ENCODE measurements at regions not wholly inside any gene's neighbourhood (a gene's known extent, or its start where the extent isn't known, plus 50 kb on each side); places are given as distances from the start of the nearest gene placed in this dataset.

- no peak overlapping the region for H3K4me3 ChIP-seq (ENCODE audit: low read depth, low read length)
- TF ChIP-seq, protein P1, sequence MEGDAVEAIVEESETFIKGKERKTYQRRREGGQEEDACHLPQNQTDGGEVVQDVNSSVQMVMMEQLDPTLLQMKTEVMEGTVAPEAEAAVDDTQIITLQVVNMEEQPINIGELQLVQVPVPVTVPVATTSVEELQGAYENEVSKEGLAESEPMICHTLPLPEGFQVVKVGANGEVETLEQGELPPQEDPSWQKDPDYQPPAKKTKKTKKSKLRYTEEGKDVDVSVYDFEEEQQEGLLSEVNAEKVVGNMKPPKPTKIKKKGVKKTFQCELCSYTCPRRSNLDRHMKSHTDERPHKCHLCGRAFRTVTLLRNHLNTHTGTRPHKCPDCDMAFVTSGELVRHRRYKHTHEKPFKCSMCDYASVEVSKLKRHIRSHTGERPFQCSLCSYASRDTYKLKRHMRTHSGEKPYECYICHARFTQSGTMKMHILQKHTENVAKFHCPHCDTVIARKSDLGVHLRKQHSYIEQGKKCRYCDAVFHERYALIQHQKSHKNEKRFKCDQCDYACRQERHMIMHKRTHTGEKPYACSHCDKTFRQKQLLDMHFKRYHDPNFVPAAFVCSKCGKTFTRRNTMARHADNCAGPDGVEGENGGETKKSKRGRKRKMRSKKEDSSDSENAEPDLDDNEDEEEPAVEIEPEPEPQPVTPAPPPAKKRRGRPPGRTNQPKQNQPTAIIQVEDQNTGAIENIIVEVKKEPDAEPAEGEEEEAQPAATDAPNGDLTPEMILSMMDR (IDR thresholded peaks at IDR 0.05; ENCODE audit: borderline replicate concordance, insufficient read depth, low read depth, low read length) = no peak
Measured at GRCh38 chr5:155625315-155625714, 611.8 kb downstream of the KIF4B start.

GRCh38 chr5:155625897-155626543, 612.5 kb downstream of the KIF4B start:
- TF ChIP-seq, protein P1 (IDR thresholded peaks at IDR 0.05; ENCODE audit: borderline replicate concordance, insufficient read depth, low read depth, low read length) = no peak
- H3K4me3 ChIP-seq (ENCODE audit: low read depth, low read length) = no peak overlapping the region

DNA sequence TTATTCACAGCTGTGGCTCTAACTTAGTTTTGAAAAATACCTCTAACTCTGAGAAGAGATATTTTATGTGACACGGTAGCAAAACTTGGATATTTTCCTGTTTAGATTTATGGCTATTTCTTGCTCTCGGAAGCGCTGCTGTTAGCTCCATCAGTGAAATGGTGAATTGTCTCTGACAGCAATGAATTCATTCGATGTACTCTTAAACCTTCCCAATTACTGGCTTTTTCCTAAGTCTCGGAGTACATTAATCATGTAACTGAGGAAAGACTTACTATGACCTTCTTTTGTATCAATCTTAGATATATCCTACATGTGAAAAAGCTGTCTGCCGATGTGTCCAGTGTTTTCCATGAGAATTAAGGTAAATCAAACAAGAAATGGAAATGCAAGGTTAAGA, 613.0 kb downstream of the KIF4B start:
- TF ChIP-seq, protein P1 (IDR thresholded peaks at IDR 0.05; ENCODE audit: borderline replicate concordance, insufficient read depth, low read depth, low read length) = no peak
- H3K4me3 ChIP-seq (ENCODE audit: low read depth, low read length) = no peak overlapping the region

DNA sequence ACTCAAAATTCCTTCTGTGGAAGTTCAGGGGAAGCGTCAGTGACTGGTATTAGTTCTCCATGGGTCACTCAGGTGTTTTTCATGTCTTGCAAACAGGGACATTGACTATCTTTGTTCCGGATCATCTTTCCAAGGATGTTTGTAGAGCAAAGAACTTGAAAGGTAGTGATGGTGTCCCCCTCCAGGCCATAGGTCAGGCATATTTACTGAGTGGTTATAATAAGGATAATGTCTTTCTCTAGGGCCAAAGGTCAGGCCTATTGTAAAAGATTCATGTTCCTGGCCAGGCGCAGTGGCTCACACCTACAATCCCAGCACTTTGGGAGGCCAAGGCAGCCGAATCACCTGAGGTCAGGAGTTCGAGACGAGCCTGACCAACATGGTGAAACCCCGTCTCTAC, 614.8 kb downstream of the KIF4B start:
- H3K4me3 ChIP-seq (ENCODE audit: low read depth, low read length) = no peak overlapping the region
- TF ChIP-seq, protein P1 (IDR thresholded peaks at IDR 0.05; ENCODE audit: borderline replicate concordance, insufficient read depth, low read depth, low read length) = no peak

DNA sequence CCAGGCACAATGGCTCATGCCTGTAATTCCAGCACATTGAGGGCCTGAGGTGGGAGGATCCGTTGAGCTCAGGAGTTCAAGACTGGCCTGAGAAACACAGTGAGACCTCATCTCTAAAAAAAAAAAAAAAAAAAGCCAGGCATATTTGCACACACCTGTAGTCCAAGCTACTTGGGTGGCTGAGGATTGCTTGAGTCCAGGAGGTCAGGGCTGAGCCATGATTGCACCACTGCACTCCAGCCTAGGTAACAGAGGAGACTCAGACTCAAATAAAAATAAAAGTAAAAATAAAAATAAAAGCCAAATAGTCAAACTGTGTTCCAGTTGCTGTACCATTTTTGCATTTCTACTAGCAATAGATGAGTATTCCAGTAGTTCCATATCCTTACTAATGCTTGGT, 616.0 kb downstream of the KIF4B start:
- TF ChIP-seq, protein P1 (IDR thresholded peaks at IDR 0.05; ENCODE audit: borderline replicate concordance, insufficient read depth, low read depth, low read length) = no peak
- no peak overlapping the region for H3K4me3 ChIP-seq (ENCODE audit: low read depth, low read length)

GRCh38 chr5:155631116-155631515, 617.6 kb downstream of the KIF4B start:
- H3K4me3 ChIP-seq (ENCODE audit: low read depth, low read length) = no peak overlapping the region
- TF ChIP-seq, protein P1 (IDR thresholded peaks at IDR 0.05; ENCODE audit: borderline replicate concordance, insufficient read depth, low read depth, low read length) = no peak

DNA sequence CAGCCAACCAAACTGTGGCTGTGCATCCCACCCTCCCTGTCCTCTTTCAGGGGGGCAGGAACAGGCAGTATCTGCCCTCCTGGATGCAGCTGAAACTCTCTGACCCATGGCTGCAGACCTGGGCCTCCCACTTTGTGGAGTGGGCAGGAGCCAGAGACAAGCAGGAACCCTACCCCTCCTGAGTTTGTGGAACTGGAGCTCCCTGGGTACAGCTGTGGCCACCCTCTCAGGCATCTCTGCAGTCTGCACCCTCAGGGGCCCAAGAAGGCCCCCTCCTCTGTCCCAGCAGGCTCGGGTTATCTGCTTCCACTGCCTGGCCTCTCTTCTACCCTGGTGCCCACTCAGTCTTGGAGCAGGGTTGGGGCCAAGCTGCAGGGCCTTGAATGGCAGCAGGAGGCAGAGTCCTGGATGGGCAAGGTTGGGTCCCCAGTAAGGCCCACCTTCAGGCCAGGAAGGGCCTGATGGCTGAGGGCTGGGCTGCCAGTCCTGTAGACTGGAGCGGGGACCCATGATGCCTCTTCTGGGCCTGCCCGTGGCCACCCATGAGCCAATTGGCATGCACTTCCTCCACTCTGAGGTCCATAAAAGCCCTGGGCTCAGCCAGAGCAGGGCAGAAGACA, 619.9 kb downstream of the KIF4B start:
- TF ChIP-seq, protein P1 (IDR thresholded peaks at IDR 0.05; ENCODE audit: borderline replicate concordance, insufficient read depth, low read depth, low read length) = no peak
- no peak overlapping the region for H3K4me3 ChIP-seq (ENCODE audit: low read depth, low read length)

Measured in GM12875 (cell line).